NOMO-1 treated with DMSO at 0.1 percent for 48 hours (cell line): ENCODE measurements at regions not wholly inside any gene's neighbourhood (a gene's known extent, or its start where the extent isn't known, plus 50 kb on each side); places are given as distances from the start of the nearest gene placed in this dataset.
"Not testable (repeated sequence)": the region's sequence is repeated elsewhere in the genome, so short reads cannot be mapped to it uniquely, and the experiment has no call there.

Experiments
- DNase-seq: peaks from one replicate; lab custom pipeline; 2025; ENCODE audit not compliant: unreplicated experiment; lab: John Stamatoyannopoulos, UW

DNA sequence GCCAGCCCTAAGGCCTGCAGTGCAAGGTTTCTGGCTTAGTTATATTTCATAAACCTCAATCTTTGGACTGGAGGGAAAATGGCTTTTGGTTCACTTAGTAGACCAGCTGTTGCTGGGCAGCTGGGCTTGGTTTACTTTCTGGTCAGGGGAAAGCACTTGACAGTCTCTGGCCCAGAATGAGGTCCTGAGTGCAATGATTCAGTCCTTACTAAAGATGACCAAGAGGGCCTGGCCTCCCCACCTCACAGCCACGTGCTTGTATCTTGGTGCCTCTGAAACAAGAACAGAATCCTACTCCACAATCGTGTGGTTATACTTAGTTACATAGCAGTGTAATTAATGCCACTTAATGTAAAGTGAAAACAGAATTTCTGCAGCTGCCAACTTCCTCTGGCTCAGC lies 325.5 kb upstream of the MEIS1 start:
- no peak for DNase-seq

DNA sequence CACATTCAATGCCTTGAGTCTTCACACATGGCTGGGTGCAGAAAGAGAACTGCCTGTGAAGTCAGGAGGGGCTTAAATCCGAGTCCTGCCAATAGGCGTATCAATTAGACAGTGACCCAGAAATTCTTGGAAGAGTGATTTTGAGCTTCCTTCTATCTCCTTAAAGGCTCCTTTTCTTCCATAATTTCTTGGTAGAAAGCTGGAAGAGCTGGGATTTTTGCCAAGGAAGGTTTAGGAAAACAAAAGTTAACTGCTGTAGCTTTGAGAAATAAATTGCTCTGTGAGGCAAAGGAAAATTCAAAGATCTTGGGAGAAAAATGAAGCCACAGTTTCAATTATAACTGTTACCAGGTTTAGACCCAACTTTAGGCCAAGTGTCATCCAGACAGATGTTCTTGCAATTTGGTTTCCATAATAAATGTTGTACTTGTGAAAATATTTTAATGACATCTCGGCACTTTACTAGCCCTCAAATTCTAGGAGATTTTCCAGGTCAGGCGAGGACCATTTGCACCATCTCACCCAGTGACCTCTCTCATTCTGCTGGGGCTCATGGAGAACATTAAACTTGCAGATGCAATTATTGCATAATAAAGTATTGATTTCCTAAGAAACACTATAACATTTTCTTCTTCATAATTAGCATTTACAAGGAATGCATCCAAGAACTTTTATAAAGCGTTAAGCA lies 329.7 kb upstream of the MEIS1 start:
- no peak for DNase-seq

DNA sequence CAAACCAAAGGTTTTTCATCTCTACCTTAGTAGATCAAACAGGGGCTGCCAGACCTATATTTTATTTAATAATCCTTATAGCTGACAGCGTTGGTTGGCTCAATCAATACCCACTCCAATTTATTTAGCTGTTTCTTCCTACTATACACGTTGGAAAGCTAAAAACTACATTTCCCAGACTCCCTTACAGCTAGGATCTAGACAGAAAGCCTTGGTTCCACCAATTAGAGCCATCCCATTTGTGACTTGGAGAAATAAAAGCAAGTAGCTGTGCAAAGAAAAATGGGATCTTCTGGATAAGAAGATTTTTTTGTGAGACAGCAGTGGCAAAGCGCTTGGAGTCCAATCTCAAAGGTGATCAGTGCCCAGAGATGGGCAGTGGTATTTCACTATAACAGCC lies 331.3 kb upstream of the MEIS1 start:
- DNase-seq = no peak

DNA sequence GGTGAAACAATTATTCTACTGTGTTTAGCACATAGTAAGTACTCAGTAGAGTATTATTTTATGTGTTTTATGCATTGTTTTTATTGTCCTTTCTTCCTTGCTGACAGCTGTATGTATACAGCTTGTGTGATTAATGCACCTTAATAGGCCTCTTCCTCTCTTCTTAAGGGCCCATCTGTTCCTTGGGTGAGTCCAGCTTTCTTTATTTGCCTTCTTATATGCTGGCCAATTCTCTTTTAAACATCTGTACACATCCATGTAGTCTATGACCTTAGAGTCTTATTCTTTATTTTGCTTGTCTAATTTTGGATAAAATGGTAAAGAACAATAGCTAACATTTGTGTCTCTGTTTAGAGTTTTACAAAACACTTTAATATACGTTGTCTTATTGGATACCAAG lies 333.7 kb upstream of the MEIS1 start:
- no peak for DNase-seq

DNA sequence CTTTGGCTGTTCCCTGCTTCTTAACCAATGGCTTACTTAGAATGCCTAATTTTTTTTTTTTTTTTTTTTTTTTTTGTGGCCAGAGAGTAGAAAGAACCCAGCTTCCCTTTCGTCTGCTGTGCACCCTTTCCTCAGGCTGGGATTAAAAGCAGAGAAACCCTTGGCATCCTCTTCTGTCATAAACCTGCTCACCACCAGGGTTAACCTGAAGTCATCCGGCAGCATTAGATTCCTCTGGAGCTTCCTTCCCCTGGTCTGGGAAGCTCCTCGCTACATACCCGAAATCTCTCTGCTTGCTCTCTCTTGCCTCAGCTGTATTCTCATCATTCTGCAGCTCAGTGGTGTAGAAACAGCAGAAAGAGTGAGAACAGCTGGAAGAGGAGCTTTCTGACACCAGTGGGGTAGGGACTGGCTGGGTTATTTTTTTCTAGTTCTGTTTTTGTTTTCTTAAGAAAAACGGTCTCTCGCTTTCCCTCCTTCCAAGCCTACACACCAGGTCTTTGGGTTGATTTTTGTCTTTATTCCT lies 339.0 kb upstream of the MEIS1 start:
- no peak for DNase-seq

DNA sequence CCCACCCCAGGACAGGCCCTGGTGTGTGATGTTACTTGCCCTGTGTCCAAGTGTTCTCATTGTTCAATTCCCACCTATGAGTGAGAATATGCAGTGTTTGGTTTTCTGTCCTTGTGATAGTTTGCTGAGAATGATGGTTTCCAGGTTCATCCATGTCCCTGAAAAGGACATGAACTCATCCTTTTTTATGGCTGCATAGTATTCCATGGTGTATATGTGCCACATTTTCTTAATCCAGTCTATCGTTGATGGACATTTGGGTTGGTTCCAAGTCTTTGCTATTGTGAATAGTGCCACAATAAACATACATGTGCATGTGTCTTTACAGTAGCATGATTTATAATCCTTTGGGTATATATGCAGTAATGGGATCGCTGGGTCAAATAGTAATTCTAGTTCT lies 340.2 kb upstream of the MEIS1 start:
- not testable (repeated sequence) for DNase-seq

DNA sequence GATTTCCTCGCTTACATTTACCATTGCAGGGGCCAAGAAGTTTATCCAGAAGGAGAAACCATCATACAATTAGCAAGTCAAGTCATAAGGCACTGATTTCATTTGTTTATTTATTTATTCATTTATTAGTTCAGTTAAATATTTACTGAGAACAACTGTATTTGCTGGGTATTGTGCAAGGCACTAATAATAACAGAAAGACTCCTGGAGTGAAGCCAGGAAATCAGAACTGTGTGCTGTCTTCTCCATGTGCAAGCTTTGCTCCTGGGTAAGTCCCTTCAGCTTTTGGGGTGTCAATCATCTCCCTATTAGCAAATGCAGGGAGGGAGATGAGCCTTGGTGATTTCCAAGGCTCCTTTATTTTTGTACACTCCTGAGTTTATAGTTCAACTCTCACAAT lies 341.6 kb upstream of the MEIS1 start:
- no peak for DNase-seq

DNA sequence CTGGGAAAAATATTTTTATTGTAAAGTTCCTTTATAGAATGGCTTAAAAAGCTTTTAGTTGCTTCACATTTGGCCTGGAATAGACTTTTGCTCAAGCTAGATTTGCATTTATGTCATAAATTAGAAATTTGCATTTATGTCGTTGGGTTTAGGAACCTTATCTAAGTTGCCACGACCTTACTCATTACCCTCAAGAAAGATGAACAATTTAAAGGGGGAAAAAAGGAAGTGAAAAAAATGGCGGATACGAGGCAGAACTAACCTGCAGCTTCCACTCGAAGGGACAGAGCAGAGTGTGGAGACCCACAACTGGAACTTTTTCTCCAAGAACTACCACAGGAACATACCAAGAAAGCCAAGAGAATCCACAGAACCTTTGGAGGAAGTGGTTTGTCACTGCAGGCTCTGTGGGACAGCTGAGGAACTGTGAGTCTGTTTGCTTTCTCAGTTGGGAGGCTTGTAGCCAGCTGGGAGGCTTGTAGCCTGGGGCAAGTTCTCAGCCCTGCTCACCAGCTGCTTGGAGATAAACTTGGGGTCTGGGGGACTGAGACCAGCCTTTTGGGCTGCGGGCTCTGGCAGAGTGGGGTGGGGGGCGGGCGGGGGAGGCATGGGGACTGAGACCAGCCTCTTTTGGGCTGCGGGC lies 349.9 kb upstream of the MEIS1 start:
- DNase-seq = no peak

DNA sequence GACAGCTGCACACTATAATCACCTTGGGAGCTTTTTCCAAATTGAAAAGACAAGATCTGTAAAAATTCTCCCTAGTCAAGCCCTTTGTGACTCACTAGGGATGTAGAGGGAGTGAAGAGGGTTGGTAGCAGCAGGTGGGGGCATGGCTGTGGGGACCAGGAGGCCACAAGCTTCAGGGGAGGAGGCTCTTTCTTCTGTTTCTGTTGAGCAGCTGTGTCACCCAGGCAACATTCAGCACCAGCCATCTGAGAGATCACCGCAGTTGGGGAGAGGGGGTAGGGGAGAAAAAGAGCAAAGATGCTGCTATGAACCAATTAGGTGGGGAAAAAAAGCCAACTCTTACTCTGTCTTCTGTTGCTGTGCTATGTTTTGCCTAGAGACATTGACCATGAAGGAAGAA lies 352.3 kb upstream of the MEIS1 start:
- no peak for DNase-seq

DNA sequence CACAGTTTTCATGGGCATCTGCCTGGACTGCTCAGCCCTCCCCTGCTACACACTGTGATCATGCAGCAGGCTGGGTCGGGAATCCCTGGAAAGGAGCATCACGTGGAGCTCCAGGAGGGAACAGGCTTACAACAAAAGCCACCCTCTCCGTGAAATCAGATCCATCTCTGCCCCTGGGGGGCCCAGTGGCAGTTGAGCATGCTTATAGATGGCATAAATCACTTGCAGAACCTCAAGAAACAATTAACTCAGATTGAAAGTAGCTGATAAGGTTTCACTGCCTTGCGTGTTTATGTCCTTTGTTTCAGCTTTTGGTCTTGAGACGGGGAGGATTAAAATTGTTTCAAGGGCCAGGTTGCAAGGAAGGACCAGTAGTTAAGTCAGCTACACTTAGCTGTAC lies 354.8 kb upstream of the MEIS1 start:
- no peak for DNase-seq

DNA sequence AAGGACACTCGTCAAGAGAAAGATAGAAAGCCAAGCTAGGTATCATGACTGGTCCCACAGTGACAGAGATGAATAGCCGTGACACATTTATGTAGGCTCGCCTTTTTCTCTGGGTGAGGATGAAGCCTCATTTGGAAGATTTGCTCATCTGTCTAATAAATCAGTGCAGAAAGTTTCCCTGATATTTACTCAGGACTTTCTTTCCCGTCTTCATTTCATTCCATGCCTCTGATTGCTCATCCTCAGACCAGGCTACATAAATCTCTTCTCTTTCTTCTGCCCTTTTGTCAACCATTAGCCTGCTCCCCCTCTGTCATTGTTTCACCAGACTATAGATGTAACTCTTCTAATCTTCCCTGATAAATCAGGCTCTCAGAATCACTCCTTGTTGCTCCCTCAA lies 361.8 kb upstream of the MEIS1 start:
- no peak for DNase-seq

DNA sequence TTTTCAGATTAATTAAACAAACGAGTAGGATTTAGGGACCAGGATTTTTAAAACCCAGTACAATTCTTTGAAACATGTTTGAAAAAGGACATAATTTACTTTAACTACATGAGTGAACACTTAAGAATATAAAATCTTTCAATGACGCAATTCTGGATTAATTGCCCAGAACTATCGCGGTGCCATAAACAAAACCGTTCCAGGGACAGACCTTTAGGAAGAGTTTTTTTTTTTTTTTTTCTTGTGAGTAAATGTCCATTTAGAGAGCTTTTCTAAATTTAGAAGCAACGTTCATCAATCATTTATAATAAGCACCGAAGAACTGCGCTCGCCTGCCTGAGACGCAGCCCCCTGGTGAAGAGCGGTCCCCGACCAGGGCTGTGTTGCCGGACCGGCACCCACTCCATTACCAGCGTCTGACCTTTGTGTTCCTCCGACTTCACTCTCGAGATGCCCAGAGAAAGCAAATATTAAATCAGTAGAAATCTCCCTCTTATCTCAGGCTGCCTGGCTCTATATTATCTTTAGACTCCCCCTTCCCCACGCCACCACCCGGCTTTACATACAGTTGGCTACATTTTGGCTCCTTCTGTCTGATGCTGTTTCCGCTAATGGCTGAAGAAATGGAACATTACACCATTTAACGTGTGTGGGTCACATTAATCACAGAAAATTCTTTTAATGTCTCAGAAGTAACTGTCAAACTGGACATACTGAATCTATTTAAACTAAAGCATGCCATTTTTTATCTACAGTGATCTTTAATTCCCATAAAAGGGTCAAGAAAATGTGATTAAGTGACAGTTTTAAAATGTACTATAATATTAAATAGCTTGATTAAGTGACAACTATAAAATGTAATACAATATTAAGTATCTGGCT lies 364.0 kb upstream of the MEIS1 start:
- DNase-seq = no peak

DNA sequence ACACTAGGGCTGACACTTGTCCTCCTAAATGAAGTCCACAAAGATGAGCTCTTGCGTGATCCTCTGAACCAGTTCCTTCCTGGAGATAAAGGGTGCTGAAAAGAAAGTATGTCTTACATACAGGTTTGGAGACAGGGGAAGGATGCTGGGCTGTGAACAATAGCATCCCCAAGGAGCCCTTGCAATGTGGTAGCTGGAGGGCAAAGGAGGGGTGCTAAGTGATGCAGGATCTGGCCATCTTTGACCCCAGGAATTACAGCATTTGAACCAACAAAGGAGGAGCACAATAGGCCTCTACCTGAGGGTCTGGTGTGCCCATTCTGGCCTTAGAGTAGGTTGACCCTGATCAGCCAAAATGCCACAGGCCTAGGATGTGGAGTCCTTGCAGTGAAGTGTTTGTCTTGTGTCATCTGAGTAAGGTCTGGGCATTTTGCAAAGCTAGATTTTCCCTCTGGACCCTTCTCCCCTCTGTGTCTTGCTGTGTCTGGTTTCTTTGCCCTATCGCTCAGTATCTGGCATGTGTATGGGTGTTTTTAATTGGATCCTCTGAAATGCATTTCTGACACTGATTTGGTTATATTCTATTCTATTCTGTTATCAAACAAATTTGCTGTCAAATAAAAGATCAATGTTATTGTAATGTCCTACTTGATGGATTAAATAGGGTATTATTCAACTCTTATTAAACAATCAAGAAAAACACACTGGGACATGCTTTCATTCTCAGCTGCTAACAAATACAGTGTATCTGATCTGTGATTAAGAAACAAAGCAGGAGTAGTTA lies 364.8 kb upstream of the MEIS1 start:
- no peak for DNase-seq

DNA sequence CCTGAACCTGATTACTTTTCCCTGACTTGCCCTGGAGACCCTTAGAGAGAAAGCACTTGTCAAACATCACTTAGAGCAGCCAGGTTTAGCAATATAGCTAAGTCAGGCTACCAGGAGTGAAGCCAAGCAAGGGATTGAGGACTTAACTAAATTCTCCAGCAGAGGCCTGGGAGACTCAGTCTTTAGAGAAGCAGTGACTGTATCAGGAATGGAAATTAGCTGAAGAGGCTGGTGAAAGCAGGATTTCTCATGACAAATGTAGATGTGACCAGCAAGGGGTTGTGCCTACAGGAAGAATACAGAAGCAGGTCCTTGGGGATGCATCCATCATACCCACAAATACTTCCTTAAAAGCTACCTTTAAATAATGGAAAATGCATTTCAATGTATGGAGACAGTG lies 368.9 kb upstream of the MEIS1 start:
- no peak for DNase-seq

DNA sequence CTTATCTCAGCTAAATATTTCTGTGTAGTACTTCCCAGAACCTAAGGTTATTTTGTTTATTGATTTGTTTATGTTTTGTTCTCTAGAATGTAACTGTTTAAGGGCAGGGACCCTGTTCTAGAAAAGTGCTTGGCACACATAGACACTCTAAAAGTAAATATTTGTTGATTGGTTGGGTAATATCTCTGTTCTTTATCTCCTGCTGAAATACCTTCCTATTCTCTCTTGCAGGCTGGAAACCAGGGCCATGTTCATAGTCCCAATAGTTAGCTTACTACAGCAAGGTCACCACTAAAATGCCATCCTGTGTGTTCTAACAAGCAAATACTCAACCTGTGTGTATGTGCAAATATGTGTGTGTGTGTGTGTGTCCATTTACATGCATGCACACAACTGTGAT lies 375.6 kb upstream of the MEIS1 start:
- no peak for DNase-seq

DNA sequence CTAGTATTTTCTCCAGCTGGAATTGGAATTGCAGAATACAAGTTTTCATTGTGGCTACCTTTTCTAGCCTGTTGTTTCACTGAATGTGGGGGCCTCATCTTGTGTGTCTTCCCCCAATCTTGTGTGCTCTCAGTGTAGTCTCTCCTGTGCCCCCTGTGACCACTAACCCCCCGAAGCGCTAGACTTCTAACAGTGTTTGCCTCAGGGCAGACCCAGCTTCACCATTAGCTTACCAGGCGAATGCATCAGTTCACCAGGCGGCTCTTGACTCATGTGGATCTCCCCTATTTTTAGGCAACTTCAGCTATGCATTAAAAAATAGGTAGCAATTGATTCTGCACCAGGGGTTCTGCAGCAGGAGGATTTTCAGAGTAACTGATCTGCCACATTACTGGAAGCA lies 376.2 kb upstream of the MEIS1 start:
- no peak for DNase-seq

DNA sequence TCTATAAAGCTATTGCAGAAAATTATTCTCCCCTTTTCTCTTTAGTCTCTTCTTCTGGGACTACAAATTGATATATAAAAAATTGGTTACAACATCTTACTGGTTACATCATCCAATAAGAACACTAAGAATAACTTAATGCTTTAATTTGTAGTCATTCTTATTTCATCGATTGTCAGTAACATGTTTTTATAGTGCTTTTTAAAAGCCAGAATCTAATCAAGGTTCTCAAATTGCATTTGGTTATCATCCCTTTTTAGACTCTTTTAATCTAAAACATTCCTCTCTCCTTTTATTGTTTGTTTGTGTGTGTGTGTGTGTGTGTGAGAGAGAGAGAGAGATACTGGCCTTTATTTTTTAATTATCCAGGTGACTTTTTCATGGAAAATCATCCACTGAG lies 377.1 kb upstream of the MEIS1 start:
- DNase-seq = no peak

DNA sequence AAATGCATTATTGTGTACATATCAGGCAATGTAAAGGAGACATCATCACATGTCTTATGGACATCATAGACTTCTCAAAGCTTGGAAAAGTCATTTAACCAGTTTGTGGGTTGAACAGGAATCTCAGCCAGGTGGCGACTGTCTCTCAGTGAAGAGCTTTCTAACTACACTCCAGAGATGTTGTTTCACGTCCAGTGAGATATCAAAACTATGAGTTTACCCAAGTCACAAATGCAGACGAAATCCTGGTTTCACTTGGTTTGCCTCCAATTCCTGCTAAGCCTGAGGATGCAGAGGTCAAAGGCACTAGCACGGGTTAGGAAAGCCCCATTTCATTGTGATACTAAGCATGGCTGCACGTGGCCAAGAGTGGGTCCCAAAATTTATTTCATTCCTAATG lies 384.5 kb upstream of the MEIS1 start:
- no peak for DNase-seq

DNA sequence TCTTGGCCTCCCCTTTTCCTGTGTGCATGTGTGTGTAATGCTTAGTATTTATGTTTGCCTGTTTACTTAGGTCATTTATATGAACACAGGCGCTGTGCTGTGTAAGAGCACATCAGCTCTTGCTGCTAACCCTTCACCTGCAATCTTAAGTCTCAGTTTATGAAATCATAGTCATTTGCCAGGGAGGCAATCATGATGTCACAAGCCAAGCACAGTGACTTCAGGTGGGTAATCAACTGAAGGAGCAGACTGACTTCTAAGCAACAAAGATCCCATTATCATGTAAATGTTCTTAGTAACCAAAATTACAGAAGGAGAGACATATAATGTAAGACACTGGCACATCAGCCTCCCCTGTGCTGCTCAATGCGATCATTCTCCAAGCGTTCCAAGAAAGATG lies 386.3 kb upstream of the MEIS1 start:
- DNase-seq = no peak

DNA sequence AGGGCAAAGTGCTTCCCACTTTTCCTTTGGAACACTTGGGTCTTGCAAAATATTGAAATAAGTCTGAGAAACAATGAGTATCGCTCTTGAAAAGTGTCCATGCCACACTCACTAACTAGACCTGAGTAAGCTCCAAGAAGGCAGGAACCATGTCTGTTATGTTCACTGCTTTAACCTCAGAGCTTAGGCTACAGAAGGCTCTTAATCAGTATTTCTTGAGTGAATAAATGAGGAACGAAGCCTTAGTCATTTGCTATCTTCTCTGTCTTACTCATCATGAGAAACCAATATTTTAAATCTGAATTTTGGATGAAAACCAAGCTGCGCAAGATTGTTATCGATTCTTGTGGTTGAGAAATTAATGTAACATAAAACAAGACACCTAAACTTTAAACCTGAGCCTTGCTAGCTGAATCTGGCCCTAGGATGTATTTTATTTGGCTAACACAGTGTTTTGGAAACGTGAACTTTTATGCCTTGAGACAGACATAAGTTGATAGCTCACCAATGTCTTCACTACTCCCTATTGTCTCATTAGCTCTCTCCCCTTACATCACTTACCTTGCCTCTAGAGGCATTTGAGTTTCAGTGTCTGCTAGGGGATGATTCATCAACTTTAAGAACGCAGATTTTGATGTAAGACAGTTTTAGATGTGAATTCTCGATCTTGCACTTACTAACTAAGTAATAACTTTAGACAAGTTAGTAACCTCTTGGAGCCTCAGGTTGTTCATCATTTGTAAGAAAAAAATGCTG lies 392.8 kb upstream of the MEIS1 start:
- no peak for DNase-seq
